ENCODE measurements at regions not wholly inside any gene's neighbourhood (a gene's known extent, or its start where the extent isn't known, plus 50 kb on each side); places are given as distances from the start of the nearest gene placed in this dataset.

- TF ChIP-seq, protein P1, sequence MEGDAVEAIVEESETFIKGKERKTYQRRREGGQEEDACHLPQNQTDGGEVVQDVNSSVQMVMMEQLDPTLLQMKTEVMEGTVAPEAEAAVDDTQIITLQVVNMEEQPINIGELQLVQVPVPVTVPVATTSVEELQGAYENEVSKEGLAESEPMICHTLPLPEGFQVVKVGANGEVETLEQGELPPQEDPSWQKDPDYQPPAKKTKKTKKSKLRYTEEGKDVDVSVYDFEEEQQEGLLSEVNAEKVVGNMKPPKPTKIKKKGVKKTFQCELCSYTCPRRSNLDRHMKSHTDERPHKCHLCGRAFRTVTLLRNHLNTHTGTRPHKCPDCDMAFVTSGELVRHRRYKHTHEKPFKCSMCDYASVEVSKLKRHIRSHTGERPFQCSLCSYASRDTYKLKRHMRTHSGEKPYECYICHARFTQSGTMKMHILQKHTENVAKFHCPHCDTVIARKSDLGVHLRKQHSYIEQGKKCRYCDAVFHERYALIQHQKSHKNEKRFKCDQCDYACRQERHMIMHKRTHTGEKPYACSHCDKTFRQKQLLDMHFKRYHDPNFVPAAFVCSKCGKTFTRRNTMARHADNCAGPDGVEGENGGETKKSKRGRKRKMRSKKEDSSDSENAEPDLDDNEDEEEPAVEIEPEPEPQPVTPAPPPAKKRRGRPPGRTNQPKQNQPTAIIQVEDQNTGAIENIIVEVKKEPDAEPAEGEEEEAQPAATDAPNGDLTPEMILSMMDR (IDR thresholded peaks at IDR 0.05), result no peak
- no peak for TF ChIP-seq POLR2A (IDR thresholded peaks at IDR 0.05)
Measured at GRCh38 chr11:122264121-122264520, 148.1 kb upstream of the BLID start.

All from body of pancreas (tissue), 4 donors.